HCT116 (cell line): ENCODE measurements at regions not wholly inside any gene's neighbourhood (a gene's known extent, or its start where the extent isn't known, plus 50 kb on each side); places are given as distances from the start of the nearest gene placed in this dataset.

ENCODE experiments used
- ATAC-seq: fragments of 200-7000 bp; cut with Tn5 transposase; 2 replicates; pipeline ENCODE4 v1.9.1; 2020; ENCODE audit warnings: mild to moderate bottlenecking, moderate library complexity
- BruUV-seq: library from RNA; stranded (reverse); fragments of 400-500 nt; replicated peaks from 2 replicates; lab custom pipeline; 2021; lab: Mats Ljungman, UMichigan
- CTCF ChIA-PET: fragments of 300-600 bp; sonication (Branson Sonifier 250); formaldehyde crosslinking; loops from one replicate; lab custom pipeline; 2021; ENCODE audit warnings: antibody characterized with exemption; lab: Charles Lee
- POLR2A ChIA-PET: fragments of 300-600, 350-600 bp; sonication (Branson Sonifier 250); formaldehyde crosslinking; loops from one replicate; lab custom pipeline; 2021; ENCODE audit warnings: antibody characterized with exemption; lab: Charles Lee
- RAD21 ChIA-PET, 2 experiments: fragments of 300-600 bp; sonication (Branson Sonifier 250); formaldehyde crosslinking; loops; one replicate each; lab custom pipeline; 2023; ENCODE audit warnings: low total read pairs in 2 of 2; ENCODE audit not compliant: uncharacterized antibody in 2 of 2, unreplicated experiment in 2 of 2, low non-redundant PET in 1 of 2; lab: Charles Lee
- DNase-seq: peaks from one replicate; pipeline ENCODE4 v3.0.0-alpha.2; 2010; ENCODE audit warnings: low read depth, low spot score
- H2AFZ ChIP-seq: fragments of 200-600 bp; shearing (Covaris generic), sonication (generic); 2 replicates; pipeline ENCODE4 v1.6.1; 2017; ENCODE audit warnings: low read depth, mixed run types, mixed read lengths, antibody characterized with exemption, low read length; ENCODE audit not compliant: poor library complexity, severe bottlenecking
- H3K27ac ChIP-seq: 2 replicates; pipeline ENCODE4 v1.5.1; 2012; ENCODE audit warnings: low read depth, low read length
- H3K27me3 ChIP-seq: fragments of 200-600 bp; sonication (generic); 2 replicates; pipeline ENCODE4 v1.6.1; 2016; ENCODE audit warnings: mixed run types, low read length, mixed read lengths; ENCODE audit not compliant: insufficient read depth
- H3K36me3 ChIP-seq, 2 experiments: fragments of 200-500 bp in 1 of 2; fragments of 200-600 bp in 1 of 2; sonication (Bioruptor generic) in 1 of 2; sonication (generic) in 1 of 2; 2 replicates each; pipeline versions ENCODE4 v1.5.1 to v1.6.1; 2014 to 2016; ENCODE audit warnings: low read length in 2 of 2, inconsistent platforms in 1 of 2, mixed read lengths in 1 of 2, mixed run types in 1 of 2; ENCODE audit not compliant: insufficient read depth in 2 of 2, control insufficient read depth in 1 of 2
- H3K4me1 ChIP-seq, 2 experiments: fragments of 200-600 bp in 1 of 2; sonication (generic) in 1 of 2; 2 replicates each; pipeline versions ENCODE4 v1.5.1 to v1.6.1; 2012 to 2017; ENCODE audit warnings: low read length in 2 of 2, inconsistent platforms in 1 of 2, mild to moderate bottlenecking in 1 of 2, mixed read lengths in 1 of 2, mixed run types in 1 of 2, moderate library complexity in 1 of 2; ENCODE audit not compliant: insufficient read depth in 2 of 2, control insufficient read depth in 1 of 2
- H3K4me2 ChIP-seq: fragments of 200-600 bp; sonication (generic); 2 replicates; pipeline ENCODE4 v1.6.1; 2017; ENCODE audit warnings: mixed run types, low read length, mixed read lengths
- H3K4me3 ChIP-seq, 2 experiments: fragments of 200-600 bp in 1 of 2; sonication (generic) in 1 of 2; replicated peaks in 1 of 2; 2 replicates each; pipeline ENCODE4 v1.5.1; 2011 to 2016; ENCODE audit warnings: low read length in 2 of 2, control low read depth in 1 of 2, low read depth in 1 of 2, mild to moderate bottlenecking in 1 of 2, mixed read lengths in 1 of 2, mixed run types in 1 of 2
- H3K79me2 ChIP-seq: fragments of 200-600 bp; sonication (generic); 2 replicates; pipeline ENCODE4 v1.6.1; 2017; ENCODE audit warnings: mild to moderate bottlenecking, mixed run types, low read length, moderate library complexity, mixed read lengths; ENCODE audit not compliant: insufficient read depth
- H3K9ac ChIP-seq: fragments of 200-600 bp; sonication (generic); 2 replicates; pipeline ENCODE4 v1.6.1; 2016; ENCODE audit warnings: low read length, mixed read lengths
- H3K9me2 ChIP-seq: fragments of 200-600 bp; sonication (generic), shearing (Covaris generic); 2 replicates; pipeline ENCODE4 v1.6.1; 2017; ENCODE audit warnings: mixed run types, mild to moderate bottlenecking, moderate library complexity; ENCODE audit not compliant: insufficient read depth
- H3K9me3 ChIP-seq, 2 experiments: fragments of 200-500 bp in 1 of 2; fragments of 200-600 bp in 1 of 2; sonication (Bioruptor generic) in 1 of 2; sonication (generic) in 1 of 2; 2 replicates each; pipeline ENCODE4 v1.6.1; 2014 to 2017; ENCODE audit warnings: low read length in 2 of 2, mixed read lengths in 2 of 2, inconsistent platforms in 1 of 2, low read depth in 1 of 2, mild to moderate bottlenecking in 1 of 2, mixed run types in 1 of 2, moderate library complexity in 1 of 2; ENCODE audit not compliant: control insufficient read depth in 1 of 2, insufficient read depth in 1 of 2
- H4K20me1 ChIP-seq: fragments of 200-600 bp; sonication (generic), shearing (Covaris generic); 2 replicates; pipeline ENCODE4 v1.6.1; 2017; ENCODE audit warnings: mixed run types, mild to moderate bottlenecking, moderate library complexity; ENCODE audit not compliant: insufficient read depth
- CBX3 ChIP-seq: IDR thresholded peaks from 2 replicates; pipeline ENCODE4 v1.6.1; 2012; ENCODE audit warnings: low read depth
- CEBPB ChIP-seq: IDR thresholded peaks from 2 replicates; pipeline ENCODE4 v1.6.1; 2012; ENCODE audit warnings: low read depth
- ELF1 ChIP-seq: IDR thresholded peaks from 2 replicates; pipeline ENCODE4 v1.6.1; 2012; ENCODE audit warnings: low read depth, borderline replicate concordance
- EZH2 ChIP-seq: fragments of 200-600 bp; sonication (generic); IDR thresholded peaks from 2 replicates; pipeline ENCODE4 v1.6.1; 2017; ENCODE audit warnings: antibody characterized with exemption, mixed run types
- EZH2phosphoT487 ChIP-seq: fragments of 200-600 bp; IDR thresholded peaks from 2 replicates; pipeline ENCODE4 v1.6.1; 2018; ENCODE audit warnings: antibody characterized with exemption, borderline replicate concordance
- FOSL1 ChIP-seq: IDR thresholded peaks from 2 replicates; pipeline ENCODE4 v1.6.1; 2012; ENCODE audit warnings: low read depth
- JUND ChIP-seq: IDR thresholded peaks from 2 replicates; pipeline ENCODE4 v1.6.1; 2012
- POLR2A ChIP-seq: IDR thresholded peaks from 2 replicates; pipeline ENCODE4 v1.7.0; 2011; ENCODE audit warnings: borderline replicate concordance; ENCODE audit not compliant: insufficient read depth, insufficient read length; ENCODE audit errors: extremely low read depth
- POLR2AphosphoS5 ChIP-seq: IDR thresholded peaks from 2 replicates; pipeline ENCODE4 v1.6.1; 2011; ENCODE audit warnings: mild to moderate bottlenecking, low read depth, low read length, moderate library complexity
- SP1 ChIP-seq: IDR thresholded peaks from 2 replicates; pipeline ENCODE4 v1.6.1; 2012; ENCODE audit warnings: low read depth
- SRF ChIP-seq: IDR thresholded peaks from 2 replicates; pipeline ENCODE4 v1.6.1; 2012; ENCODE audit warnings: low read depth
- ZFX ChIP-seq: fragments of 450-650 bp; IDR thresholded peaks from 2 replicates; pipeline ENCODE4 v1.6.1; 2017
- ZNF274 ChIP-seq: fragments of 200-500 bp; sonication (Bioruptor generic); IDR thresholded peaks from 2 replicates; pipeline ENCODE4 v1.6.1; 2014; ENCODE audit warnings: mild to moderate bottlenecking, low read depth, low read length, inconsistent platforms
- intact Hi-C: fragments of 100-400 bp; cut with micrococcal nuclease; formaldehyde crosslinking; loops from 2 replicates; pipeline ENCODE4 v1.10.0; 2022
- TF ChIP-seq, protein P1 (sequence below), 3 experiments: fragments of 200-600 bp in 1 of 3; sonication (generic) in 1 of 3; IDR thresholded peaks in 2 of 3; conservative IDR thresholded peaks in 1 of 3; 2 replicates each; pipeline ENCODE4 v1.5.1; 2012 to 2017; ENCODE audit warnings: low read depth in 2 of 3, low read length in 2 of 3, antibody characterized with exemption in 1 of 3, borderline replicate concordance in 1 of 3, control low read depth in 1 of 3, mild to moderate bottlenecking in 1 of 3, mixed read lengths in 1 of 3, mixed run types in 1 of 3, moderate library complexity in 1 of 3; ENCODE audit not compliant: insufficient read depth in 1 of 3
- TF ChIP-seq, protein P2 (sequence below): IDR thresholded peaks from 2 replicates; pipeline ENCODE4 v1.6.1; 2012
- TF ChIP-seq, protein P3 (sequence below): IDR thresholded peaks from 2 replicates; pipeline ENCODE4 v1.6.1; 2012
- TF ChIP-seq, protein P4 (sequence below): IDR thresholded peaks from 2 replicates; pipeline ENCODE4 v1.6.1; 2012; ENCODE audit warnings: low read depth

DNA sequence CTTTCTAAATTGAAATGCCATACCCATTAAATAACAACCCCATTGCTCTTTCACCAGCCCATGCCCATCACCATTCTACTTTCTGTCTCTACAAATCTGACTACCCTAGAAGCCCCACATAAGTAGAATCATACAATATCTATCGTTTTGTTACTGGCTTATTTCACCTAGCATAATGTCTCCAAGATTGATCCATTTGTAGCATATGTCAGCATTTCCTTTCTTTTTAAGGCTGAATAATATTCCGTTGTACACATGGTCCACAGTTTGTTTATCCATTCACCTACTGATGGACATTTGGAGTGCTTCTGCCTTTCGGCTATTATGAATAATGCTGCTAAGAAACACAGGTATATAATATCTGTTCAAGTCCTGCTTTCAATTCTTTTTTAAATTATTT lies 393.1 kb upstream of the SOX9 start:
- intact Hi-C loops = no loop called here
- Histone ChIP-seq H3K4me1 (no peaks in the 10 kb centered on the region), H3K27me3 (no peaks in the 10 kb centered on the region), H3K36me3 (no peaks in the 10 kb centered on the region), H3K79me2 (no peaks in the 10 kb centered on the region), H3K4me2 (no peak overlapping the region), H3K9me2 (0 out of 2 replicates have a peak, but pooled peaks cover 3% of the 10 kb centered on the region), H3K9ac (no peak overlapping the region), H3K4me3 (no peak overlapping the region), H3K9me3 (no peaks in the 10 kb centered on the region), H4K20me1 (no peaks in the 10 kb centered on the region), H3K27ac (no peak overlapping the region), H2AFZ (no peak overlapping the region)
- ATAC-seq (no peak), DNase-seq (no peak)
- ChIA-PET RAD21 (no interaction called here), CTCF (no interaction called here), POLR2A (no interaction called here)
- BruUV-seq = no TSS peak
- TF ChIP-seq, protein P1, sequence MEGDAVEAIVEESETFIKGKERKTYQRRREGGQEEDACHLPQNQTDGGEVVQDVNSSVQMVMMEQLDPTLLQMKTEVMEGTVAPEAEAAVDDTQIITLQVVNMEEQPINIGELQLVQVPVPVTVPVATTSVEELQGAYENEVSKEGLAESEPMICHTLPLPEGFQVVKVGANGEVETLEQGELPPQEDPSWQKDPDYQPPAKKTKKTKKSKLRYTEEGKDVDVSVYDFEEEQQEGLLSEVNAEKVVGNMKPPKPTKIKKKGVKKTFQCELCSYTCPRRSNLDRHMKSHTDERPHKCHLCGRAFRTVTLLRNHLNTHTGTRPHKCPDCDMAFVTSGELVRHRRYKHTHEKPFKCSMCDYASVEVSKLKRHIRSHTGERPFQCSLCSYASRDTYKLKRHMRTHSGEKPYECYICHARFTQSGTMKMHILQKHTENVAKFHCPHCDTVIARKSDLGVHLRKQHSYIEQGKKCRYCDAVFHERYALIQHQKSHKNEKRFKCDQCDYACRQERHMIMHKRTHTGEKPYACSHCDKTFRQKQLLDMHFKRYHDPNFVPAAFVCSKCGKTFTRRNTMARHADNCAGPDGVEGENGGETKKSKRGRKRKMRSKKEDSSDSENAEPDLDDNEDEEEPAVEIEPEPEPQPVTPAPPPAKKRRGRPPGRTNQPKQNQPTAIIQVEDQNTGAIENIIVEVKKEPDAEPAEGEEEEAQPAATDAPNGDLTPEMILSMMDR (IDR thresholded peaks at IDR 0.05 in 2 of 3, conservative IDR thresholded peaks at IDR 0.05 in 1 of 3; ENCODE audit: borderline replicate concordance in 1 of 3, insufficient read depth in 1 of 3, low read depth in 2 of 3, low read length in 2 of 3) = no peak
- TF ChIP-seq ZFX (no peak), POLR2A (no peak), POLR2AphosphoS5 (no peak), SP1 (no peak), EZH2phosphoT487 (no peak), CEBPB (no peak)
- TF ChIP-seq, protein P2, sequence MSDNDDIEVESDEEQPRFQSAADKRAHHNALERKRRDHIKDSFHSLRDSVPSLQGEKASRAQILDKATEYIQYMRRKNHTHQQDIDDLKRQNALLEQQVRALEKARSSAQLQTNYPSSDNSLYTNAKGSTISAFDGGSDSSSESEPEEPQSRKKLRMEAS = no peak

DNA sequence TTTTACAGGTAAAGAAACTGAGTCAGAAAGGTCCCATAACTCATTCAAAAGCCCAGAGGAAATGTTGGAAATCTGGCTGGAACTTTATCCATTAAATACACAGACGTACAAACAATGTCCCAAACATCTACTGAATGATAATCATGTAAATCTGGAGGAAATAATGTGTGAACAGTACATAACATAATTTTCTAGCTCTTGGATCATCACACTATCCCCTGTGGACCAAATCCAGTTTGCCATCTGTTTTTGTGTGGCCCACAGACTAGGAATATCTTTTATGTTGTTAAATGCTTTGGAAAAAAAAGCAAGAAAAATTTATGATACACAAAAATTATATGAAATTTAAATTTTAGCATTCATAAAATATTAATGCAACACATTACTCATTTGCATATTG lies 389.9 kb upstream of the SOX9 start:
- CTCF ChIA-PET = no interaction called here
- Histone ChIP-seq H3K27ac (no peak overlapping the region), H3K4me3 (no peak overlapping the region), H4K20me1 (no peaks in the 10 kb centered on the region), H3K36me3 (no peaks in the 10 kb centered on the region), H3K4me2 (no peak overlapping the region), H3K27me3 (no peaks in the 10 kb centered on the region), H3K9me2 (0 out of 2 replicates have a peak, but pooled peaks cover 3% of the 10 kb centered on the region), H3K4me1 (no peaks in the 10 kb centered on the region), H3K79me2 (no peaks in the 10 kb centered on the region), H2AFZ (peak overlapping the region; percentile 17), H3K9ac (no peak overlapping the region), H3K9me3 (no peaks in the 10 kb centered on the region)
- DNase-seq (no peak), ATAC-seq (no peak)
- RAD21 ChIA-PET = no interaction called here
- intact Hi-C loops = no loop called here
- no TSS peak for BruUV-seq
- POLR2A ChIA-PET = no interaction called here
- TF ChIP-seq EZH2 = no peak
- no peak for TF ChIP-seq ZNF274
- TF ChIP-seq SRF = no peak
- no peak for TF ChIP-seq FOSL1
- no peak for TF ChIP-seq POLR2AphosphoS5
- TF ChIP-seq, protein P3, sequence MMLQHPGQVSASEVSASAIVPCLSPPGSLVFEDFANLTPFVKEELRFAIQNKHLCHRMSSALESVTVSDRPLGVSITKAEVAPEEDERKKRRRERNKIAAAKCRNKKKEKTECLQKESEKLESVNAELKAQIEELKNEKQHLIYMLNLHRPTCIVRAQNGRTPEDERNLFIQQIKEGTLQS = no peak
- TF ChIP-seq CBX3 = no peak
- TF ChIP-seq, protein P4, sequence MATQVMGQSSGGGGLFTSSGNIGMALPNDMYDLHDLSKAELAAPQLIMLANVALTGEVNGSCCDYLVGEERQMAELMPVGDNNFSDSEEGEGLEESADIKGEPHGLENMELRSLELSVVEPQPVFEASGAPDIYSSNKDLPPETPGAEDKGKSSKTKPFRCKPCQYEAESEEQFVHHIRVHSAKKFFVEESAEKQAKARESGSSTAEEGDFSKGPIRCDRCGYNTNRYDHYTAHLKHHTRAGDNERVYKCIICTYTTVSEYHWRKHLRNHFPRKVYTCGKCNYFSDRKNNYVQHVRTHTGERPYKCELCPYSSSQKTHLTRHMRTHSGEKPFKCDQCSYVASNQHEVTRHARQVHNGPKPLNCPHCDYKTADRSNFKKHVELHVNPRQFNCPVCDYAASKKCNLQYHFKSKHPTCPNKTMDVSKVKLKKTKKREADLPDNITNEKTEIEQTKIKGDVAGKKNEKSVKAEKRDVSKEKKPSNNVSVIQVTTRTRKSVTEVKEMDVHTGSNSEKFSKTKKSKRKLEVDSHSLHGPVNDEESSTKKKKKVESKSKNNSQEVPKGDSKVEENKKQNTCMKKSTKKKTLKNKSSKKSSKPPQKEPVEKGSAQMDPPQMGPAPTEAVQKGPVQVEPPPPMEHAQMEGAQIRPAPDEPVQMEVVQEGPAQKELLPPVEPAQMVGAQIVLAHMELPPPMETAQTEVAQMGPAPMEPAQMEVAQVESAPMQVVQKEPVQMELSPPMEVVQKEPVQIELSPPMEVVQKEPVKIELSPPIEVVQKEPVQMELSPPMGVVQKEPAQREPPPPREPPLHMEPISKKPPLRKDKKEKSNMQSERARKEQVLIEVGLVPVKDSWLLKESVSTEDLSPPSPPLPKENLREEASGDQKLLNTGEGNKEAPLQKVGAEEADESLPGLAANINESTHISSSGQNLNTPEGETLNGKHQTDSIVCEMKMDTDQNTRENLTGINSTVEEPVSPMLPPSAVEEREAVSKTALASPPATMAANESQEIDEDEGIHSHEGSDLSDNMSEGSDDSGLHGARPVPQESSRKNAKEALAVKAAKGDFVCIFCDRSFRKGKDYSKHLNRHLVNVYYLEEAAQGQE = no peak
- no peak for TF ChIP-seq ELF1
- no peak for TF ChIP-seq JUND
- no peak for TF ChIP-seq CEBPB
- TF ChIP-seq ZFX = no peak
- TF ChIP-seq EZH2phosphoT487 = no peak
- no peak for TF ChIP-seq SP1
